SK-N-SH (cell line): ENCODE measurements at regions not wholly inside any gene's neighbourhood (a gene's known extent, or its start where the extent isn't known, plus 50 kb on each side); places are given as distances from the start of the nearest gene placed in this dataset.

ENCODE experiments used
- NRF1 ChIP-seq: IDR thresholded peaks from 2 replicates; pipeline ENCODE4 v1.6.1; 2012; ENCODE audit warnings: low read depth, mild to moderate bottlenecking, low read length
- TF ChIP-seq, protein P1 (sequence below): fragments of 200-600 bp; sonication (generic); IDR thresholded peaks from 2 replicates; pipeline ENCODE4 v1.6.1; 2017; ENCODE audit warnings: antibody characterized with exemption, mild to moderate bottlenecking, moderate library complexity
- TF ChIP-seq, protein P2 (sequence below): IDR thresholded peaks from 2 replicates; pipeline ENCODE4 v1.4.0; 2012; ENCODE audit warnings: low read depth, borderline replicate concordance

DNA sequence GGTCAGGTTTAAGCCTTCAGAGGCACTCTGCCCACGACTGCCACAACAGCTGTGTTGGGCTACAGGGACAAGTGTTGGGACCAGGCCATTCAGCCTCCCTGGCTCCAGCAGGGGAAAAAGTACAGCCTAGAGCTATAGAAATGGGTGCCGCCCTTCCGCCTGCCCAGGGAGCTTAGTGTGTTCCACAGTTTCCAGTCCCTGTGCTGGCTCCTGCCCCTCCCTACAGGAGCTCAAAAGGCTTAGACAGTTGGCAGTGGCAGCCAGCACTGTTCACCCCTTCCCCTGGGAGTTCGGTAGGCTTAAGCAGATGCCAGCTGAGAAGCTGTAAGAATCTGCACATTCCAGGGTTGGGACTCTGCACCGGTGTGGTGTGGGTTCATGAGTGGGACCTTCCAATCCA lies 408.2 kb upstream of the INTU start:
- TF ChIP-seq, protein P1, sequence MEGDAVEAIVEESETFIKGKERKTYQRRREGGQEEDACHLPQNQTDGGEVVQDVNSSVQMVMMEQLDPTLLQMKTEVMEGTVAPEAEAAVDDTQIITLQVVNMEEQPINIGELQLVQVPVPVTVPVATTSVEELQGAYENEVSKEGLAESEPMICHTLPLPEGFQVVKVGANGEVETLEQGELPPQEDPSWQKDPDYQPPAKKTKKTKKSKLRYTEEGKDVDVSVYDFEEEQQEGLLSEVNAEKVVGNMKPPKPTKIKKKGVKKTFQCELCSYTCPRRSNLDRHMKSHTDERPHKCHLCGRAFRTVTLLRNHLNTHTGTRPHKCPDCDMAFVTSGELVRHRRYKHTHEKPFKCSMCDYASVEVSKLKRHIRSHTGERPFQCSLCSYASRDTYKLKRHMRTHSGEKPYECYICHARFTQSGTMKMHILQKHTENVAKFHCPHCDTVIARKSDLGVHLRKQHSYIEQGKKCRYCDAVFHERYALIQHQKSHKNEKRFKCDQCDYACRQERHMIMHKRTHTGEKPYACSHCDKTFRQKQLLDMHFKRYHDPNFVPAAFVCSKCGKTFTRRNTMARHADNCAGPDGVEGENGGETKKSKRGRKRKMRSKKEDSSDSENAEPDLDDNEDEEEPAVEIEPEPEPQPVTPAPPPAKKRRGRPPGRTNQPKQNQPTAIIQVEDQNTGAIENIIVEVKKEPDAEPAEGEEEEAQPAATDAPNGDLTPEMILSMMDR, result no peak
- no peak for TF ChIP-seq NRF1
- TF ChIP-seq, protein P2, sequence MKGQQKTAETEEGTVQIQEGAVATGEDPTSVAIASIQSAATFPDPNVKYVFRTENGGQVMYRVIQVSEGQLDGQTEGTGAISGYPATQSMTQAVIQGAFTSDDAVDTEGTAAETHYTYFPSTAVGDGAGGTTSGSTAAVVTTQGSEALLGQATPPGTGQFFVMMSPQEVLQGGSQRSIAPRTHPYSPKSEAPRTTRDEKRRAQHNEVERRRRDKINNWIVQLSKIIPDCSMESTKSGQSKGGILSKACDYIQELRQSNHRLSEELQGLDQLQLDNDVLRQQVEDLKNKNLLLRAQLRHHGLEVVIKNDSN, result no peak
